LoVo (cell line): ENCODE measurements at regions not wholly inside any gene's neighbourhood (a gene's known extent, or its start where the extent isn't known, plus 50 kb on each side); places are given as distances from the start of the nearest gene placed in this dataset.
A peak's percentile ranks its signal among the peaks of the same experiment; 100 is the strongest.
"Not testable (repeated sequence)": the region's sequence is repeated elsewhere in the genome, so short reads cannot be mapped to it uniquely, and the experiment has no call there.

Experiments
- DNase-seq: peaks from one replicate; pipeline ENCODE4 v3.0.0-alpha.2; 2016; ENCODE audit warnings: low spot score

GRCh38 chr3:15851735-15852134 is 54.0 kb upstream of the ANKRD28 start:
- no peak for DNase-seq

GRCh38 chr3:15858547-15859506 is 61.0 kb upstream of the ANKRD28 start:
- DNase-seq = peak; percentile 49

- DNase-seq = peak; percentile 89
Measured at GRCh38 chr3:15859507-15860013, 61.8 kb upstream of the ANKRD28 start.

GRCh38 chr3:15860014-15860934 is 62.5 kb upstream of the ANKRD28 start:
- peak; percentile 43 for DNase-seq

GRCh38 chr3:15861163-15861562 is 63.4 kb upstream of the ANKRD28 start:
- no peak for DNase-seq

GRCh38 chr3:15872807-15873206 is 75.0 kb upstream of the ANKRD28 start:
- no peak for DNase-seq

- no peak for DNase-seq
Measured at GRCh38 chr3:15873415-15873814, 75.6 kb upstream of the ANKRD28 start.

GRCh38 chr3:15875016-15875689 is 77.4 kb upstream of the ANKRD28 start:
- DNase-seq = no peak

- no peak for DNase-seq
Measured at GRCh38 chr3:15876669-15877068, 78.9 kb upstream of the ANKRD28 start.

GRCh38 chr3:15877813-15878212 is 80.0 kb upstream of the ANKRD28 start:
- DNase-seq = no peak

GRCh38 chr3:15879787-15880186 is 82.0 kb upstream of the ANKRD28 start:
- not testable (repeated sequence) for DNase-seq

GRCh38 chr3:15882577-15882976 is 84.8 kb upstream of the ANKRD28 start:
- no peak for DNase-seq

- no peak for DNase-seq
Measured at GRCh38 chr3:15884132-15884531, 86.4 kb upstream of the ANKRD28 start.

- DNase-seq = no peak
Measured at GRCh38 chr3:15886521-15886920, 88.7 kb upstream of the ANKRD28 start.

GRCh38 chr3:15887261-15887660 is 89.5 kb upstream of the ANKRD28 start:
- DNase-seq = no peak

GRCh38 chr3:15889936-15890335 is 92.2 kb upstream of the ANKRD28 start:
- DNase-seq = no peak

GRCh38 chr3:15892311-15893227 is 94.8 kb upstream of the ANKRD28 start:
- no peak for DNase-seq

GRCh38 chr3:15894382-15894781 is 96.6 kb upstream of the ANKRD28 start:
- DNase-seq = no peak

GRCh38 chr3:15896500-15896899 is 98.7 kb upstream of the ANKRD28 start:
- no peak for DNase-seq

GRCh38 chr3:15899388-15899787 is 101.6 kb upstream of the ANKRD28 start:
- DNase-seq = no peak

- no peak for DNase-seq
Measured at GRCh38 chr3:15903164-15903563, 105.4 kb upstream of the ANKRD28 start.
